K562 (cell line): ENCODE measurements at regions not wholly inside any gene's neighbourhood (a gene's known extent, or its start where the extent isn't known, plus 50 kb on each side); places are given as distances from the start of the nearest gene placed in this dataset.

Experiments
- ARID3A ChIP-seq: IDR thresholded peaks from 2 replicates; pipeline ENCODE4 v1.6.1; 2012; ENCODE audit warnings: low read depth, low read length, improper control_type of control experiment, borderline replicate concordance
- TRIM28 ChIP-seq: fragments of 450-650 bp; IDR thresholded peaks from 2 replicates; pipeline ENCODE4 v1.6.1; 2017
- ZBTB7A ChIP-seq: IDR thresholded peaks from 2 replicates; pipeline ENCODE4 v1.6.1; 2011; ENCODE audit warnings: low read depth, mild to moderate bottlenecking, low read length, moderate library complexity, borderline replicate concordance; ENCODE audit not compliant: control insufficient read depth

- TF ChIP-seq ZBTB7A = no peak
- TF ChIP-seq TRIM28 = no peak
- no peak for TF ChIP-seq ARID3A
Observed at GRCh38 chr18:68543344-68543743, 171.6 kb downstream of the TMX3 start.
